Calu3 (cell line): ENCODE measurements at regions not wholly inside any gene's neighbourhood (a gene's known extent, or its start where the extent isn't known, plus 50 kb on each side); places are given as distances from the start of the nearest gene placed in this dataset.

Source experiments
- BruUV-seq: library from RNA; stranded (reverse); fragments of 400-500 nt; replicated peaks from 2 replicates; lab custom pipeline; 2021; lab: Mats Ljungman, UMichigan
- CTCF ChIA-PET: fragments of 300-600 bp; sonication (Branson Sonifier 250); formaldehyde crosslinking; loops from one replicate; lab custom pipeline; 2022; ENCODE audit warnings: antibody characterized with exemption; lab: Charles Lee
- DNase-seq: peaks from one replicate; pipeline ENCODE4 v3.0.0; 2022
- H3K27ac Mint-ChIP-seq: one replicate; pipeline ENCODE4 v1.8.0; 2022; ENCODE audit warnings: mixed read lengths; ENCODE audit not compliant: unreplicated experiment
- H3K27me3 Mint-ChIP-seq: one replicate; pipeline ENCODE4 v1.8.0; 2022; ENCODE audit warnings: mixed read lengths; ENCODE audit not compliant: unreplicated experiment
- H3K36me3 Mint-ChIP-seq: one replicate; pipeline ENCODE4 v1.8.0; 2022; ENCODE audit warnings: mild to moderate bottlenecking, moderate library complexity, mixed read lengths; ENCODE audit not compliant: insufficient read depth, unreplicated experiment
- H3K4me1 Mint-ChIP-seq: one replicate; pipeline ENCODE4 v1.8.0; 2022; ENCODE audit warnings: mild to moderate bottlenecking, low read depth, mixed read lengths; ENCODE audit not compliant: unreplicated experiment
- H3K4me3 Mint-ChIP-seq: one replicate; pipeline ENCODE4 v1.8.0; 2022; ENCODE audit warnings: mild to moderate bottlenecking, low read depth, moderate library complexity, mixed read lengths; ENCODE audit not compliant: unreplicated experiment
- H3K9me3 Mint-ChIP-seq: one replicate; pipeline ENCODE4 v1.8.0; 2022; ENCODE audit warnings: low read depth, mixed read lengths; ENCODE audit not compliant: unreplicated experiment
- intact Hi-C: fragments of 100-400 bp; cut with micrococcal nuclease; formaldehyde crosslinking; loops from one replicate; pipeline ENCODE4 v1.10.0; 2022; ENCODE audit not compliant: unreplicated experiment
- TF ChIP-seq, protein P1 (sequence below): fragments of 200-600 bp; IDR thresholded peaks from one replicate; pipeline ENCODE4 v1.8.0; 2022; ENCODE audit warnings: antibody characterized with exemption; ENCODE audit not compliant: unreplicated experiment

DNA sequence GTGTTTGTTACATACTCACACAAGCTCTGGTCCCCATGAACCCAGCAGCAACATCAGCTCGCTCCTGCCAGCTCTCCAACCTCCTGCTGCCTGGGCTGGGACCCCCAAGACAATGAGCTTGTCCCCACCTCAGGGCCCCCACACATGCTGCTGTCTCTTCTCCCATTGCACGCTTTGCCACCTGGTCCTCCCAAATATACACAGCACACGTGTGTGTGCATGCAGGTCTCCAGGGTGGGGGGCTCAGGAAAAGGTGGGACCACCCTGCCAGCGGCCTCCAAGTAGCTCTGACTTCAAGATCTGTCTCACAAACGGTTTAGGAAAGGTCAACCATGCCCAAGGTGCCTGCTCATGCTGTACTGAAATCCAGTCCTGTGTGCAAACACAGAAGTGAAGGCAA is 68.1 kb upstream of the CCND1 start:
- no peak for DNase-seq
- Mint-ChIP-seq H3K36me3 (no peaks in the 10 kb centered on the region), H3K4me1 (peaks cover 7% of the 10 kb centered on the region), H3K27ac (no peak overlapping the region), H3K4me3 (no peak overlapping the region), H3K9me3 (no peaks in the 10 kb centered on the region), H3K27me3 (peaks cover 68% of the 10 kb centered on the region)
- TF ChIP-seq, protein P1, sequence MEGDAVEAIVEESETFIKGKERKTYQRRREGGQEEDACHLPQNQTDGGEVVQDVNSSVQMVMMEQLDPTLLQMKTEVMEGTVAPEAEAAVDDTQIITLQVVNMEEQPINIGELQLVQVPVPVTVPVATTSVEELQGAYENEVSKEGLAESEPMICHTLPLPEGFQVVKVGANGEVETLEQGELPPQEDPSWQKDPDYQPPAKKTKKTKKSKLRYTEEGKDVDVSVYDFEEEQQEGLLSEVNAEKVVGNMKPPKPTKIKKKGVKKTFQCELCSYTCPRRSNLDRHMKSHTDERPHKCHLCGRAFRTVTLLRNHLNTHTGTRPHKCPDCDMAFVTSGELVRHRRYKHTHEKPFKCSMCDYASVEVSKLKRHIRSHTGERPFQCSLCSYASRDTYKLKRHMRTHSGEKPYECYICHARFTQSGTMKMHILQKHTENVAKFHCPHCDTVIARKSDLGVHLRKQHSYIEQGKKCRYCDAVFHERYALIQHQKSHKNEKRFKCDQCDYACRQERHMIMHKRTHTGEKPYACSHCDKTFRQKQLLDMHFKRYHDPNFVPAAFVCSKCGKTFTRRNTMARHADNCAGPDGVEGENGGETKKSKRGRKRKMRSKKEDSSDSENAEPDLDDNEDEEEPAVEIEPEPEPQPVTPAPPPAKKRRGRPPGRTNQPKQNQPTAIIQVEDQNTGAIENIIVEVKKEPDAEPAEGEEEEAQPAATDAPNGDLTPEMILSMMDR = no peak
- BruUV-seq = no TSS peak
- CTCF ChIA-PET = no interaction called here
- intact Hi-C loops = no loop called here

DNA sequence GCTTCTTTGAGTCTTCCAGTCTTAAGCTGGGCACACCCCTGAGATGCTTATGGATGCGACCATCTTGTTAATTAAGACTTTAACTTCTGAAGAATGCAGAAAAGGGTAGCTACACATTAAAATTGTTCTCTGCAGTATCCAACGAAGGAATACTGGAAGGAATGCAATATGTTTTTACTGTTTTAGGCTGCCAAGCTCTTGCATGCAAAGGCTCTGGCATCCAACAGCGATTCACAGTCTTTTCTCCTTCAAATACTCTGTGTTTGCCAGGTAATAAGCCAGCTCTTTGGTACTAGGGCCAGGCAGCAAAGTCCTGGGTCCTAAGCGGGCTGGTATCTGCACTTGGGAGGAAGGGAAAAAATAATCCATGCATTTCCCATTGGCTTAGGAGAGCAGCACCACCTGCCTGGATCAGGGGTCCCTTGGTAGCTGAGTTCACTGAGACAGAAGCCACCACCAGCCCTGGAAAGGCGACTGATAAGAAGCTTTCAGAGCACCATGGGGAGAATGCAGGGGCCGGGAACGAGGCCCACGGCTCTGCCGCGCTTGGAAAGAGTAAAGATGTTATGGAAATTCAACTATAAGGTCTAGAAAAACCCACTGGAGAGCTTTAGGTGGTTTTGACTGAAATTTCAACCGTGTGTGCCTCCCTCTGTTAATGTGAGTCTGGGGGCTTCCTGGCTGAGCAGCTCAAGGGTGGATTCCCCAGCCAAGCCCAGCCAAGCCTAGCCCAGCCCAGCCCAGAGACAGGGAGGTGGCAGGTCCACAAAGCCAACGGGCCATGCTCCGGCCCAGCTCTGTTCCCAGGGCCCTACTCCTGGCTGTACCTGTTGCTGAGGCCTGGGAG is 67.0 kb upstream of the CCND1 start:
- Mint-ChIP-seq H3K36me3 (no peaks in the 10 kb centered on the region), H3K9me3 (no peaks in the 10 kb centered on the region), H3K4me3 (no peak overlapping the region), H3K27me3 (peaks cover 61% of the 10 kb centered on the region), H3K4me1 (no peaks in the 10 kb centered on the region), H3K27ac (no peak overlapping the region)
- CTCF ChIA-PET = interaction anchor here (0.7 kb wide), 1 partner anchor 284 kb away, joined by 3 read pairs; no protein-coding TSS in a partner anchor
- intact Hi-C loops = no loop called here
- TF ChIP-seq, protein P1 = no peak
- BruUV-seq = no TSS peak
- no peak for DNase-seq

DNA sequence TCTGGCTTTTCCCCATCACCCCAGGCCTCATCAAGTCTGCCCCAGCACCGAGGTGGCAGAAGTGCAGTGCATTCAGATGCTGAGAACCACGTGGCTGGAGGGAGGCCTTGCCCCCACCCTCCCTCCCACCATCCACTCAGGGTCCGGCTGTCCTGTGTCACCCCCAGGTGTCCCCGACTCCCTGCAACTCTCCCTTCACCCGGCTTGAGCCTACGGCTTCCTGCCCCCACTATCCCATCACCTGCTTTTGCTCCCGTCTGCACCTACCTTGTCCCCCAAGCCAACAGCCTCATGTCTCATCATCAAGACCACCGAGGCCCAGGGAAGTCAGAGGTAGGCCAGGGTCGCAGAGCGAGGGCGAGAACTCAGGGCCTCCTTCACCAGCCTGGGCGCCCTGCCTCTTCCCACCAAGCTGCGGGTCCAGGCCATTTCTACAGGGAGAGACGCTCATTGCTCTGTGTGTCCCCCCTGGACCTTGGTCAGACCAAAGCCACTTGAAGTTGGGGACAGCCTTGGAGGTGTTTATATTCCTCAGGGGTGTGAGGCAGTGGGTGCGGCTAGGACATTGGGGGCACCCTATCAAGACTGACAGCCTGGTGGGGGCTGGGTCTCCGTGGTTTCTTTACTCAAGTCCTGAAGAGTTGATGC is 66.2 kb upstream of the CCND1 start:
- H3K9me3 Mint-ChIP-seq = no peaks in the 10 kb centered on the region
- CTCF ChIA-PET = interaction anchor here (1.4 kb wide), 1 partner anchor 14 kb away, joined by 3 read pairs; no protein-coding TSS in a partner anchor
- no peak overlapping the region for H3K4me3 Mint-ChIP-seq
- no TSS peak for BruUV-seq
- DNase-seq = no peak
- intact Hi-C loops = no loop called here
- peaks cover 54% of the 10 kb centered on the region for H3K27me3 Mint-ChIP-seq
- H3K4me1 Mint-ChIP-seq = no peaks in the 10 kb centered on the region
- TF ChIP-seq, protein P1 = no peak
- no peaks in the 10 kb centered on the region for H3K36me3 Mint-ChIP-seq
- no peak overlapping the region for H3K27ac Mint-ChIP-seq

DNA sequence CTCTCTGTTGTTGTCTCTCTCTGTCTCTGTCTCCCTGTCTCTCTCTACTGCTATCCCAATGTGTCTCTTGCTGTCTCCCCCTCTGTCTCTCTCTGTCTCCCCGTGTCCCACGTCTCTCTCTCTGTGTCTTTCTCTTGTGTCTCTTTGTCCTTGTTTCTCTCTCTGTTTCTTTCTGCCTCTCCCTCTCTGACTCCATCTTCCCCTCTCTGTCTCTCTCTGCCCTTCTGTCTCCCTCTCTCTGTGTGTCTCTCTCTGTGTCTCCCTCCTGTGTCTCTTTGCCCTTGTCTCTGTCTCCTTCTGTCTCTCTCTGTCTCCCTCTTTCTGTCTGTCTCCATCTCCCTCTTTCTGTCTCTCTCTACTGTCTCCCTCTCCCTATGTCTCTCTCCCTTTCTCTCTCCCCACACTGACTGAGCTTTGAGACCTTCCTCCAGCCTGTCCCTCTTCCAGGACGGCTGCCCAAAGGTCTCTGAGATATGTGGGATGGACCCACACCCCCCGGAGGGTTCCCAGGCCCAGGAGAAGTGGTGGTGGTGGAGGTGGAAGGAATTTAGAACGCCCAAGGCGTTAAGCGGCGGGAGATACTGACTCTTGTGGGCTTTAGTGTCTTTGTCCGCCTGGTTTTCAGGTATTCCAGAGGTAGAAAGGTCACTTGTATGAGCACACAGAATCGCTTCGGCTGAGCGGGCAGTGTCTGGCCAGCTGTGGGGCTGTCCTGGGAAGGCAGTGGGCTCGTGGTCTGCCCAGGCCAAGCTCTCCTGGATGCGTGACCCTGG is 65.5 kb upstream of the CCND1 start:
- TF ChIP-seq, protein P1 = no peak
- H3K9me3 Mint-ChIP-seq = no peaks in the 10 kb centered on the region
- CTCF ChIA-PET = interaction anchor here (1.4 kb wide), 1 partner anchor 13 kb away, joined by 3 read pairs; no protein-coding TSS in a partner anchor
- no peak for DNase-seq
- no TSS peak for BruUV-seq
- no peak overlapping the region for H3K4me3 Mint-ChIP-seq
- H3K4me1 Mint-ChIP-seq = no peaks in the 10 kb centered on the region
- peaks cover 46% of the 10 kb centered on the region for H3K27me3 Mint-ChIP-seq
- intact Hi-C loops = no loop called here
- H3K36me3 Mint-ChIP-seq = no peaks in the 10 kb centered on the region
- no peak overlapping the region for H3K27ac Mint-ChIP-seq
